ENCODE measurements at regions not wholly inside any gene's neighbourhood (a gene's known extent, or its start where the extent isn't known, plus 50 kb on each side); places are given as distances from the start of the nearest gene placed in this dataset.
A peak's percentile ranks its signal among the peaks of the same experiment; 100 is the strongest.

DNA sequence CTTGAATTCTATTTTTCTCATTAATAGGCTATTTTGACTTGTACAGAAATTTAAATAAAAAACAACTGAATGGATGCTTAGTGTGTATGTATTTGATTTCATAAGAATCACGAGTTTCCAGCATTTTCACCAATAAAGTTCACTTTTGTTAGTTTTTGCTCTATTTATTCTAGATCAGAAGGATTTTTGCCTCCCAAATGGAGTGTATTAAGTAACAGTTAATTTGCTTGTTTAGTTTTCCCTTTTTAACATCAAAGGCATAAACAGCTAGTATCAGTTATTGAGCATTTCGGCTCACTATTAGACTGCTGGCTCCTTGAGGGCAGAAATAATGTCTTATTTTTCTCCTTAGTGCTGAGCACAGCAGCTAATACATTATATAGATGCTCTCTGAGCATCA, 414.1 kb downstream of the FGF9 start:
- Histone ChIP-seq H3K4me3 (no peak overlapping the region), H3K27ac (no peak overlapping the region), H3K36me3 (no peaks in the 10 kb centered on the region), H3K9me3 (no peaks in the 10 kb centered on the region), H3K27me3 (no peaks in the 10 kb centered on the region), H3K4me1 (no peaks in the 10 kb centered on the region)
- DNase-seq = no peak
- WGBS, 2 donors = 64 to 71% methylated on average over 2 of the region's 2 CpGs
- no peak for ATAC-seq
- intact Hi-C loops (cut with DNase I) = no loop called here
- TF ChIP-seq, protein P1, sequence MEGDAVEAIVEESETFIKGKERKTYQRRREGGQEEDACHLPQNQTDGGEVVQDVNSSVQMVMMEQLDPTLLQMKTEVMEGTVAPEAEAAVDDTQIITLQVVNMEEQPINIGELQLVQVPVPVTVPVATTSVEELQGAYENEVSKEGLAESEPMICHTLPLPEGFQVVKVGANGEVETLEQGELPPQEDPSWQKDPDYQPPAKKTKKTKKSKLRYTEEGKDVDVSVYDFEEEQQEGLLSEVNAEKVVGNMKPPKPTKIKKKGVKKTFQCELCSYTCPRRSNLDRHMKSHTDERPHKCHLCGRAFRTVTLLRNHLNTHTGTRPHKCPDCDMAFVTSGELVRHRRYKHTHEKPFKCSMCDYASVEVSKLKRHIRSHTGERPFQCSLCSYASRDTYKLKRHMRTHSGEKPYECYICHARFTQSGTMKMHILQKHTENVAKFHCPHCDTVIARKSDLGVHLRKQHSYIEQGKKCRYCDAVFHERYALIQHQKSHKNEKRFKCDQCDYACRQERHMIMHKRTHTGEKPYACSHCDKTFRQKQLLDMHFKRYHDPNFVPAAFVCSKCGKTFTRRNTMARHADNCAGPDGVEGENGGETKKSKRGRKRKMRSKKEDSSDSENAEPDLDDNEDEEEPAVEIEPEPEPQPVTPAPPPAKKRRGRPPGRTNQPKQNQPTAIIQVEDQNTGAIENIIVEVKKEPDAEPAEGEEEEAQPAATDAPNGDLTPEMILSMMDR (IDR thresholded peaks at IDR 0.05) = no peak
- FAIRE-seq = no peak

DNA sequence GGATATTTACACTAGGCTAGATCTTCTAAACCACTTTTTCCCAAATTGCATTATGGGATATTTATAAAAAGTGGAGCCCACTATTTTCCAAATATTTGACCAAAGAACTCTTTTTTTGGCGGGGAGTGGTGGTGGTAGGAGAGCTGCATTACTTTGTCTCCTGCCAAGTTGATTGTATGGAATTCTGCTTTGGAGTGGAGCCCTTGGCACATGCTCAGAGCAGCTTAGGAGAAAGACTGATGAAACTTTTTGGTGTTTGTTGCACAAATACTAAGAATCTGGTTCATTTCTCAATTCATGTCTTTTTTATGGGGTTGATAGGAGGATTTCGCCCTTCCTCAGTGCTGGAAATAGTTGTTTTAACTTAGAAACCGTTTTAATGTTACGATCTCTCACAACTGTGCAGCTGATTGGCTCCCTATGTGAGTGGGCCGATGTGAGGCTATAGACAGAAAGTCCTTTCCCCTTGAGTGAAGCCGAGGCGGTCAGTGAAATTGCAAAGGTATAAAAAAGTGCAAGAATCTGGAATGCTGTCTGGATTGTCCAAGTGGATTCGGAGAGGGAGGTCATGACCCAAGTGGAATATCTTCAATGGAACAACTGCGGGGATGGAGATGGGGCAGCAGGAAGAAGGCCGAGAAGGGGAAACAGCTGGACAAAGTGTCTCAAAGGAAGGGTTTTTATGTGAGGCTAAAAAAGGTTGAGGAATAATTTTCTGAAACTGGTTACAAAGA, 415.9 kb downstream of the FGF9 start:
- WGBS, 2 donors = 77 to 83% methylated on average over 10 of the region's 10 CpGs
- no peak overlapping the region for H3K4me3 ChIP-seq
- no peaks in the 10 kb centered on the region for H3K27me3 ChIP-seq
- H3K36me3 ChIP-seq = no peaks in the 10 kb centered on the region
- H3K27ac ChIP-seq = peak overlapping the region in 1 of 4 donors; percentile 9
- DNase-seq (no peak), FAIRE-seq (no peak), ATAC-seq (no peak)
- TF ChIP-seq, protein P1 (IDR thresholded peaks at IDR 0.05) = no peak
- intact Hi-C loops (cut with DNase I) = no loop called here
- H3K4me1 ChIP-seq = no peaks in the 10 kb centered on the region
- H3K9me3 ChIP-seq = no peaks in the 10 kb centered on the region

DNA sequence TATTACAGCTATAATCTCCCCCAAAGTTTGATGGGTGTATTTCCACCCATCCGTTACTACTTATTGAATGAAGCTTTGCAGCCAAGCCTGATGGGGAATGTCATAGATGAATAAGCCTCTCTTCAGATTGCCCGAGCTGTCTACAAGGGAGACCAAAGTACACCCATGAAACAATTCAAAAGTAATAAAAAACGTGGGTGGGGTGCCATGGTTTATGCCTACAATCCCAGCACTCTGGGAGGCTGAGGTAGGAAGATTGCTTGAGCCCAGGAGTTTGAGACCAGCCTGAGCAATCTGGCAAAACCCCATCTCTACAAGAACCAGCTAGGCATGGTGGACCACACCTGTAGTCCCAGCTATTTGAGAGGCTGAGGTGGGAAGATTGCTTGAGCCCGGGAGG, 419.2 kb downstream of the FGF9 start:
- no peaks in the 10 kb centered on the region for H3K4me1 ChIP-seq
- H3K27ac ChIP-seq = no peak overlapping the region
- intact Hi-C loops (cut with DNase I) = no loop called here
- no peaks in the 10 kb centered on the region for H3K27me3 ChIP-seq
- no peaks in the 10 kb centered on the region for H3K36me3 ChIP-seq
- WGBS, 2 donors = 68 to 81% methylated on average over 4 of the region's 4 CpGs
- H3K4me3 ChIP-seq = no peak overlapping the region
- FAIRE-seq = no peak
- H3K9me3 ChIP-seq = no peaks in the 10 kb centered on the region
- no peak for DNase-seq
- ATAC-seq = no peak
- TF ChIP-seq, protein P1 (IDR thresholded peaks at IDR 0.05) = no peak

DNA sequence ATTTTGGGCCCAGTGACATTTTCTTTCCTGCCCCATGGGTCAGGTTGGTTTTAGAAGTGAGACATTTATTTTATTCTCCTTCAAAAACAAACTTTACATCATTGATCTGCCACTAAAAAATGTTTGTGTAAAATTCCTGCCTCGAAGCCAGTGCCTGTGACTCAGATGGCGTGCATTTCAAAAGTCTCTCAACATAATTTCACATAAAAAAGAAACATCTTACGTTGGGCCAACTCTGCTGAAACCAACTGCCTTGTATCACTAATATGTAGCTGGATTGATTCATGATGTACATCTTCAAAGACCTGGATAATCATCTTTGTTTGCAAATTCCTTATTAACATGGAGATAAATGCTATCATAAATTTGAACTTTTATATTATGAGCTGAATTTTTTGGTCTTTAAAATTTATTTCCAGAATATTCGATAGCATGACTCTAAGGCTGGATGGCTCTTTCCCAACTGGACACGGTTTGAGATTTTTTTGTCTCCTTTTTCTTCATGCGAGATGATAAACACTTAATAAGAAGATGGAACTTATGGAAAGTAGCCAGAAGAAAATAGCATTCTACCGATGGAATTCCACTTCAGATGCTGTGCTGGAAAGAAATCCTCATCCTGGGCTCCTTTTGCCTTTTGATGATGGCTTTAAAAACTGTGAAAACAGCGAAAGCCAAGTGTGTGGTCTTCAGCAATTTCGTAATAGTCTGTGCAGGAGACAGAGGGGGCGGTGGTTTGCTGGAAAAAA, 420.5 kb downstream of the FGF9 start:
- no peak overlapping the region for H3K4me3 ChIP-seq
- 76 to 78% methylated on average over 10 of the region's 10 CpGs for WGBS, 2 donors
- DNase-seq (no peak), FAIRE-seq (peak; percentile 49), ATAC-seq (peak in 2 of 4 donors; percentile 27 to 36)
- intact Hi-C loops (cut with DNase I) = no loop called here
- no peaks in the 10 kb centered on the region for H3K9me3 ChIP-seq
- no peaks in the 10 kb centered on the region for H3K4me1 ChIP-seq
- no peak overlapping the region for H3K27ac ChIP-seq
- TF ChIP-seq, protein P1 (IDR thresholded peaks at IDR 0.05) = no peak
- no peaks in the 10 kb centered on the region for H3K36me3 ChIP-seq
- no peaks in the 10 kb centered on the region for H3K27me3 ChIP-seq

DNA sequence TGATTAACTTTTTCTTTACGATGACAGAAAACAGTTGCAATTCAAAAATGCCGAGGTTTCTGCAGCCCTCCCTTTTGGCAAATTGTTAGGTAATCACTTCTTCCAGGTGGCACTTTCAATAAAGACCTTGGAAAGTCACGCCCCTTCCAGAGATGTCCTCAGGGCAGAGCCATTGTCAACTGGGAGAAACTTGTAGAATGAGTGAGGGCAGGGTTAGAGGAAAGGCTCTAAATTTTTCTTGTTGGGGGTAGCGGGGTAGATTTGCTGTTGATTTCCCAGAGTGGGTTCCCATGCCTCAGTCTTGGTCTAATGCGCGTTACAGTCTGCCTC, 421.1 kb downstream of the FGF9 start:
- 63 to 66% methylated on average over 6 of the region's 6 CpGs for WGBS, 2 donors
- ATAC-seq (no peak), DNase-seq (no peak), FAIRE-seq (no peak)
- Histone ChIP-seq H3K4me3 (no peak overlapping the region), H3K27ac (no peak overlapping the region), H3K9me3 (no peaks in the 10 kb centered on the region), H3K4me1 (no peaks in the 10 kb centered on the region), H3K27me3 (no peaks in the 10 kb centered on the region), H3K36me3 (no peaks in the 10 kb centered on the region)
- intact Hi-C loops (cut with DNase I) = no loop called here
- TF ChIP-seq, protein P1 (IDR thresholded peaks at IDR 0.05) = no peak
